GM12875 (cell line): ENCODE measurements at regions not wholly inside any gene's neighbourhood (a gene's known extent, or its start where the extent isn't known, plus 50 kb on each side); places are given as distances from the start of the nearest gene placed in this dataset.

ENCODE experiments used
- H3K4me3 ChIP-seq: one replicate; pipeline ENCODE4 v1.5.1; 2011; ENCODE audit warnings: low read depth, low read length, control low read depth
- CTCF ChIP-seq: IDR thresholded peaks from 2 replicates; pipeline ENCODE4 v1.5.1; 2011; ENCODE audit warnings: low read depth, mild to moderate bottlenecking, control low read depth, inconsistent platforms, low read length, moderate library complexity, borderline replicate concordance; ENCODE audit not compliant: insufficient read depth

- H3K4me3 ChIP-seq, result no peak overlapping the region
- TF ChIP-seq CTCF, result no peak
These were observed 1394.8 kb upstream of the SLC10A2 start for GRCh38 chr13:104461049-104461448.

GRCh38 chr13:104460554-104460953 lies 1394.3 kb upstream of the SLC10A2 start:
- H3K4me3 ChIP-seq, result no peak overlapping the region
- TF ChIP-seq CTCF, result no peak

GRCh38 chr13:104450006-104450405 lies 1383.8 kb upstream of the SLC10A2 start:
- H3K4me3 ChIP-seq, result no peak overlapping the region
- no peak for TF ChIP-seq CTCF

GRCh38 chr13:104447348-104447747 lies 1381.1 kb upstream of the SLC10A2 start:
- TF ChIP-seq CTCF, result no peak
- H3K4me3 ChIP-seq, result no peak overlapping the region

GRCh38 chr13:104442536-104442935 lies 1376.3 kb upstream of the SLC10A2 start:
- H3K4me3 ChIP-seq, result no peak overlapping the region
- TF ChIP-seq CTCF, result no peak

GRCh38 chr13:104436555-104436954 lies 1370.3 kb upstream of the SLC10A2 start:
- H3K4me3 ChIP-seq, result no peak overlapping the region
- TF ChIP-seq CTCF, result no peak

GRCh38 chr13:104431895-104432294 lies 1365.7 kb upstream of the SLC10A2 start:
- TF ChIP-seq CTCF, result no peak
- H3K4me3 ChIP-seq, result no peak overlapping the region
